DMS53 (cell line): ENCODE measurements at regions not wholly inside any gene's neighbourhood (a gene's known extent, or its start where the extent isn't known, plus 50 kb on each side); places are given as distances from the start of the nearest gene placed in this dataset.

ENCODE experiments used
- DNase-seq: peaks from one replicate; lab custom pipeline; 2025; lab: John Stamatoyannopoulos, UW

GRCh38 chr10:123573236-123574108 is 92.7 kb upstream of the GPR26 start:
- DNase-seq: peak; percentile 57

GRCh38 chr10:123574109-123574698 is 92.0 kb upstream of the GPR26 start:
- DNase-seq: no peak

- no peak for DNase-seq
These were observed 91.0 kb upstream of the GPR26 start for GRCh38 chr10:123575105-123575504.

GRCh38 chr10:123576706-123577105 is 89.4 kb upstream of the GPR26 start:
- no peak for DNase-seq

- no peak for DNase-seq
These were observed 88.2 kb upstream of the GPR26 start for GRCh38 chr10:123577921-123578461.

GRCh38 chr10:123578721-123579120 is 87.4 kb upstream of the GPR26 start:
- DNase-seq: no peak

- no peak for DNase-seq
These were observed 86.5 kb upstream of the GPR26 start for GRCh38 chr10:123579675-123580074.

GRCh38 chr10:123580426-123580825 is 85.7 kb upstream of the GPR26 start:
- DNase-seq: no peak

GRCh38 chr10:123581656-123582055 is 84.5 kb upstream of the GPR26 start:
- DNase-seq: no peak

GRCh38 chr10:123582084-123582989 is 83.8 kb upstream of the GPR26 start:
- DNase-seq: peak; percentile 69

- DNase-seq: peak; percentile 61
These were observed 82.3 kb upstream of the GPR26 start for GRCh38 chr10:123583639-123584418.

- DNase-seq: no peak
These were observed 81.8 kb upstream of the GPR26 start for GRCh38 chr10:123584419-123584775.

GRCh38 chr10:123585477-123586445 is 80.4 kb upstream of the GPR26 start:
- no peak for DNase-seq

- no peak for DNase-seq
These were observed 79.0 kb upstream of the GPR26 start for GRCh38 chr10:123587110-123587509.

- no peak for DNase-seq
These were observed 77.7 kb upstream of the GPR26 start for GRCh38 chr10:123588386-123588914.

GRCh38 chr10:123595661-123596060 is 70.5 kb upstream of the GPR26 start:
- no peak for DNase-seq

GRCh38 chr10:123597676-123598075 is 68.5 kb upstream of the GPR26 start:
- no peak for DNase-seq

- DNase-seq: no peak
These were observed 66.7 kb upstream of the GPR26 start for GRCh38 chr10:123599366-123599849.

- DNase-seq: no peak
These were observed 66.0 kb upstream of the GPR26 start for GRCh38 chr10:123600177-123600576.

GRCh38 chr10:123603130-123603529 is 63.0 kb upstream of the GPR26 start:
- no peak for DNase-seq
